HG03342 (cell line): ENCODE measurements at regions not wholly inside any gene's neighbourhood (a gene's known extent, or its start where the extent isn't known, plus 50 kb on each side); places are given as distances from the start of the nearest gene placed in this dataset.

Experiments used
- ATAC-seq: cut with Tn5 transposase; IDR thresholded peaks from one replicate; pipeline ENCODE4 v1.9.1; 2021; ENCODE audit warnings: mild to moderate bottlenecking, moderate library complexity; ENCODE audit not compliant: unreplicated experiment

DNA sequence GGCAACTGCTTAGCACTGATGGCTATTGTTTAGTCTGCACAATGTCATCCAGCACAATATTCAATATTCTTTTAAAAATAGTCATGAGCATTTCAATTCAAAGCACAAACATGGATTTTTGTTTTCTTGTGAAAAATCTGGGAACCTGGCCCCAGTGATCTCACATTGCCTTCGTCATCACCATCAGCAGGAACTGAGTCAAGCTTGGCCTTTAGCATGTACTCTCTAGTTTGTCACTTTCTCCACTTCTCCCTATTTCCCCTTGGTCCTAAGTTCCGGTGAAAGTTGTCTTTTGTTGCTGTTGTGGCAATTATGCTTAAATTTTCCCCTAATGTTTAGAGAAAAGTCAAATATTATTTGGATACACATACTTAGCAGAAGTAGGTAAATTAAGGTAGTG, 252.9 kb upstream of the SORCS1 start:
- ATAC-seq: no peak

- no peak for ATAC-seq
Measured at GRCh38 chr10:107415446-107415845, 250.9 kb upstream of the SORCS1 start.

DNA sequence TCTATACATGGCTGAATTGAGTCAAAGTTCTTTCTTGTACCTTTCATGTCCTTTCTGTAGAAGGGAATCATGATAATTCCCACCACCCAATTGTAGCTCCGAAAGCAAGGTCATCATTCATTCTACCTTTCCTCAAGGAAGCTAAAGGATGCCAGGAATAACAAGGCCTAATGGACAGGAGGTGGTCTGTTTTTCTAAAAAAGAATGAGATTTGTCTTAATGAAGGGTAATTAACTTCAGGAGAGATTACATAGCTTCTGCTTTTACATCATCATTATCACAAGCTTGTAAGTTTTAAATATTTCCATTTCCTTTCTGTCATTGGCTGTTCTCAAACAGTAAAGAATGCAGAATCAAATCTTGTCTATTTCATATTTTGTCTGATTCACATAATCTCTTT, 249.5 kb upstream of the SORCS1 start:
- ATAC-seq: no peak

DNA sequence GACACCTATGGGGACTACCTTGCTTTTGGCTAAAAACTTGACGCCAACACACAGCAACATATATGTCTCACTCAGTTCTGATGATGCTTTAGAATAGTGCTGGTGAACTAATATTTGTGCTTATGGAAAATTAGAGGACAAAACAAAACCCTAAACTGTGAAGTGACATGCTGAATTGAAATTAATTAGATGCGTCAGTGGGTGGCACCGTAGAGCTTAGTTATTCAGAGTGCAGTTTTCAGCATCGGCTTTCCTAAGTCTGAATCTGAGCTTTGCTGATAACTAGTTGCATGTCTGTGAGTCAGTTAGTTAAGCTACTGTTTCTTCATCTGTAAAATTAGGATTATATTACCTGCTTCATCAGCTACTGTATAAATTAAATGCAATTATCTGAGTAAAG, 245.0 kb upstream of the SORCS1 start:
- no peak for ATAC-seq

DNA sequence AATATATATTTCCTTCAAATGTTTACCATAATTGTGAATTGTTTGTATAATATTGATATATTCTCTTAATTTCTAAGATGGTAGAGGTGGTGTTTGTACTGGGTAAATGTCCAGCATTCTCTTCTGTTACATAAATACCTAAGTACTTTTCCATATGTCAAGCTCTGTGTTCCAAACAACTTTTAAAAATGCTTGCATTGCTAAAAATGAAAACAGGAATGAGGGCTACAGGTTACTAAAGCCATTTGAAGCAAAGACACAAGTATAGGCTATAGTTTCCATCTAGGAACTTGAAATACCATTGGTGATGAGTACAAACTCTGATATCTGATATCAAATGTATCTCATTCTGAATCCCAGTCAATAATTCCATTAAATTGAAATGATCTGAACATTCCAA, 233.6 kb upstream of the SORCS1 start:
- ATAC-seq: no peak

DNA sequence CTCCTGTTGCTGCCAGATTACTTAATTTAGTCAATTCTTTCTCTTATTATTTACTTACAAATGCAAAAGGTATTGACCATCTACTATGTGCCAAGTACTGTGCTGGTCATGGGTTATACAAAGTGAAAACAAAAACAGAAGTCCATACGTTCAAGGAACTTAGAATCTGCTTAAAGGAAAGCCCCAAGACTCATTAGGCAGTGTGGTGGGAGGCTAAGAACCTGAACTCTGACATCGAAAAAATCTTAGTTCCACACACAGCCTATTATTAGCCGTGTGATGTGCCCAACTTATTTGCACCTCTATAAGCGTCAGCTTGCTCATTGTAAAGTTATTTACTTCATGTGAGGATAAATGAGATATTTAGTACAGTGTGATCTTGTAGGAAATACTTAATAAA, 227.4 kb upstream of the SORCS1 start:
- ATAC-seq: no peak

DNA sequence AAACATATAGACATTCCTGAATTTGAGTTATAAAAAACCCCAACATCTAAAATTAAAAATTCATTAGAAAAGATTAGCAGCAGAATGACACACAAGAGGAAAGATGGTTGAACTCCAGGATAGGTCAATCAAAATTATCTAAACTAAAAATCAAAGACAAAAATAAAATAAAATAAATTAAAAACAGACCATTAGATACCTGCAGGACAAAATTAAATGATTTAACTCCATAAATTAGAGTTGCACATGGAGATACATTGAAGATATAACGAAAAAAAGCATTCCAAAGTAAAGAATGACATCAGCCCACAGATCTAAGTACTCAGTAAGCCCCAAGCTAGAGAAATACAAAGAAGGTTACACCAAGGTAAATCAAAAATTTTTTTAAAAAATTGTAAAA, 226.1 kb upstream of the SORCS1 start:
- ATAC-seq: no peak

- ATAC-seq: no peak
Measured at GRCh38 chr10:107383357-107383756, 218.9 kb upstream of the SORCS1 start.

- no peak for ATAC-seq
Measured at GRCh38 chr10:107379601-107380000, 215.1 kb upstream of the SORCS1 start.

- ATAC-seq: no peak
Measured at GRCh38 chr10:107371801-107372200, 207.3 kb upstream of the SORCS1 start.

GRCh38 chr10:107364872-107365271, 200.4 kb upstream of the SORCS1 start:
- ATAC-seq: no peak

- no peak for ATAC-seq
Measured at GRCh38 chr10:107362306-107362705, 197.8 kb upstream of the SORCS1 start.

DNA sequence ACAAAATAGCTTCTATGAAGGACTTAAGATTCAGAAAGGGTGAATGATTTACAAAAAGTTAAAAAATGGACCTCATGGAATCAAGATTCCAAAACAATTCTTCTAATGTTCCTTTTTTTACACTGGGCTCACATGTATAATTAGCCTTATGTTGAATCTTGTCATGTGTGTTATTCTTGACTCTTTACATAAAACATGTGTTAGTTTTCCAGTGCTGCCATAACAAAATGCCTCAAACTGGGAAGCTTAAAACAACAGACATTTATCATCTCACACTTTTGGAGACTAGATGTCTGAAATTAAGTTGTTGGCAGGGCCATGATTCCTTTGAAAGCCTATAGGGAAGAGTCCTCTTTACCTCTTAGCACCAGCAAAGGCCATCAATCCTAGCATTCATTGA, 192.5 kb upstream of the SORCS1 start:
- ATAC-seq: no peak

DNA sequence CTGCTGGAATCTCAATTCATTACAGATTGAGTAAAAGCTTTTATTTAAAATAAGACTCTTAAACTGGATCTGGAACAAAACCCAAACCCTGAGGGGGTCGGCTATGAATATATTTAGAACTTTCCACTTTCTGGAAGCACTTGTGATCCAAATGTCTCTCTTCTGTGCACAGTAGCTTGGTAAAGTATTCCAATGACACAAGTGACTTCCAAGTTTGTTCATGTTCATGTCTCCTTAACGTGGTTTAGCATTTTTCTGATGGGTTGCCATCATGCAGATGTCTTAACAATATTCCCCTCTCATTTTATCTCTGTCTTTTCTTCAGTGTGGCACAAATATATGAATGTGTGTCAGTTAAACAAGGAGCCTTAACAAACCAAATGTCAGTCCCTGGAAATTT, 191.9 kb upstream of the SORCS1 start:
- ATAC-seq: no peak

- ATAC-seq: no peak
Measured at GRCh38 chr10:107342711-107343110, 178.2 kb upstream of the SORCS1 start.

- ATAC-seq: no peak
Measured at GRCh38 chr10:107341281-107341680, 176.8 kb upstream of the SORCS1 start.

- ATAC-seq: no peak
Measured at GRCh38 chr10:107340326-107340725, 175.8 kb upstream of the SORCS1 start.

- no peak for ATAC-seq
Measured at GRCh38 chr10:107336061-107336460, 171.6 kb upstream of the SORCS1 start.

DNA sequence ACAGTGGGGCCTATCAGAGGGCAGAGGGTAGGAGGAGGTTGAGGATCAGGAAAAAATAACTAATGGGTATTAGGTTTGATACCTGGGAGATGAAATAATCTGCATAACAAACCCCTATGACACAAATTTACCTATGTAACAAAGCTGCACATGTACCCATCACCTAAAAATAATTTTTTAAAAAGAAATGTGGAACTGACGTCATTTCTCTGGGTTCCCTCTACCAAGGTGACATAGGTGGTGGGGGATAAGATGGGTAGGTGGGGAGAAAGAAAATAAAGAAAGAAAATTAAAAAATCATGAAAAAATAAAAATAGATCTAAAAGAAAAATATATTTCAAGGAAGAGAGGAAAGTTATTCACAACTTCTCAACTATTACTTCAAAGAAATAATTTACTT, 153.1 kb upstream of the SORCS1 start:
- no peak for ATAC-seq

GRCh38 chr10:107303203-107303602, 138.7 kb upstream of the SORCS1 start:
- no peak for ATAC-seq

DNA sequence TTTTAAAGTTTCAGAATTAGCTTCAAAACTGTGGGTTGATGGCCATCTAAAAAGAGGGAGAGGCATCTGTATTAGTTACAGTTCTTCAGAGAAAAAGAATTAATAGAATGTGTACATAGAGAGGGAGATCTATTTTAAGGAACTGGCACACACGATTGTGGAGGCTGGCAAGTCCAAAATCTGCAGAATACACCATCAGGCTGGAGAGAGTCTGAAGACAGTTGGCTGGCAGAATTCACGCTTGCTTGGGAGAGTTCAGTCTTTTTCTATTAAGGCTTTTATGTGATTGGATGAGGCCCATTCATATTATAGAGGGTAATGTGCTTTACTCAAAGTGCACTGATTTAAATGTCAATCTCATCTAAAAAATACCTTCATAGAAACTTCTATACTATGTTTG, 135.1 kb upstream of the SORCS1 start:
- ATAC-seq: no peak

DNA sequence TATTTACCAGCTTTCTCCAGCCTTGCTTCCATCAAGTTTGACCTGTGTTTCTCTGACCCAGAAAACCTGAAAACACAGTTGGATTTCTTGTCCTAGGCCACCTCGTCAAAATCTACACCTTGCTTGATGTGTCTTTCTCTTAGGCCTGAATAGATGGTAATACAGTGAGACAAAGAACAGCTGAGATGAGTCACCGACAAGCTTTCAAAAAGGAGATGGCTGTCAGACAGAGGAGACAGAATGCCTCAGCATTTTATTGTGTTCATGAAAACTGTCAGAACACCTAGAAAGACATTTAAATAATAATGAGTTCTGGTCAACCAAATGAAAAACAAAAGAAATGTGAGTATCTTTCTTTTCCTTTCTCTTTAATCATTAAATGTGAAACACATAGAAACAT, 119.7 kb upstream of the SORCS1 start:
- ATAC-seq: no peak

- no peak for ATAC-seq
Measured at GRCh38 chr10:107280293-107280692, 115.8 kb upstream of the SORCS1 start.

- ATAC-seq: no peak
Measured at GRCh38 chr10:107277591-107277990, 113.1 kb upstream of the SORCS1 start.
